ENCODE measurements at regions not wholly inside any gene's neighbourhood (a gene's known extent, or its start where the extent isn't known, plus 50 kb on each side); places are given as distances from the start of the nearest gene placed in this dataset.

GRCh38 chr1:193729429-193729828 is 543.0 kb upstream of the B3GALT2 start:
- no peak for TF ChIP-seq CTCF (IDR thresholded peaks at IDR 0.05; ENCODE audit: borderline replicate concordance, extremely low read depth, insufficient read depth)
- H3K27ac ChIP-seq (ENCODE audit: low read depth in 2 of 2, low read length in 2 of 2), result no peak overlapping the region
- no peaks in the 10 kb centered on the region for H3K4me1 ChIP-seq (ENCODE audit: control insufficient read depth in 2 of 3, insufficient read depth in 2 of 3, low read depth in 1 of 3, low read length in 3 of 3)
- no peak overlapping the region for H3K4me3 ChIP-seq (ENCODE audit: low read length in 3 of 3)
- H3K9me3 ChIP-seq (ENCODE audit: control insufficient read depth in 2 of 3, insufficient read depth in 1 of 3, low read length in 3 of 3), result peaks cover 0 to 4% (median 0%) of the 10 kb centered on the region in 3 donors
- H3K9ac ChIP-seq (ENCODE audit: low read length in 3 of 3), result no peak overlapping the region
- no peaks in the 10 kb centered on the region for H3K27me3 ChIP-seq (ENCODE audit: control insufficient read depth, insufficient read depth, low read length)
- FAIRE-seq (no peak), DNase-seq (no peak)
- H3K36me3 ChIP-seq (ENCODE audit: control insufficient read depth in 2 of 3, insufficient read depth in 3 of 3, low read length in 3 of 3), result no peaks in the 10 kb centered on the region
- intact Hi-C loops (cut with DNase I), result no loop called here

GRCh38 chr1:193727850-193728249 is 541.4 kb upstream of the B3GALT2 start:
- no peak for DNase-seq
- H3K9ac ChIP-seq (ENCODE audit: low read length in 3 of 3), result no peak overlapping the region
- no peak overlapping the region for H3K4me3 ChIP-seq (ENCODE audit: low read length in 3 of 3)
- H3K27ac ChIP-seq (ENCODE audit: low read depth in 2 of 2, low read length in 2 of 2), result no peak overlapping the region
- intact Hi-C loops (cut with DNase I), result no loop called here
- no peak for TF ChIP-seq CTCF (IDR thresholded peaks at IDR 0.05; ENCODE audit: borderline replicate concordance, extremely low read depth, insufficient read depth)
- no peak for FAIRE-seq
- H3K27me3 ChIP-seq (ENCODE audit: control insufficient read depth, insufficient read depth, low read length), result no peaks in the 10 kb centered on the region
- no peaks in the 10 kb centered on the region for H3K4me1 ChIP-seq (ENCODE audit: control insufficient read depth in 2 of 3, insufficient read depth in 2 of 3, low read depth in 1 of 3, low read length in 3 of 3)
- peaks cover 0 to 4% (median 0%) of the 10 kb centered on the region in 3 donors for H3K9me3 ChIP-seq (ENCODE audit: control insufficient read depth in 2 of 3, insufficient read depth in 1 of 3, low read length in 3 of 3)
- no peaks in the 10 kb centered on the region for H3K36me3 ChIP-seq (ENCODE audit: control insufficient read depth in 2 of 3, insufficient read depth in 3 of 3, low read length in 3 of 3)

GRCh38 chr1:193726722-193727121 is 540.3 kb upstream of the B3GALT2 start:
- no peak for FAIRE-seq
- intact Hi-C loops (cut with DNase I), result no loop called here
- no peaks in the 10 kb centered on the region for H3K4me1 ChIP-seq (ENCODE audit: control insufficient read depth in 2 of 3, insufficient read depth in 2 of 3, low read depth in 1 of 3, low read length in 3 of 3)

More at GRCh38 chr1:193726722-193727121, 540.3 kb upstream of the B3GALT2 start:
- no peak for TF ChIP-seq CTCF (IDR thresholded peaks at IDR 0.05; ENCODE audit: borderline replicate concordance, extremely low read depth, insufficient read depth)
- H3K9ac ChIP-seq (ENCODE audit: low read length in 3 of 3), result no peak overlapping the region
- DNase-seq, result no peak
- H3K4me3 ChIP-seq (ENCODE audit: low read length in 3 of 3), result no peak overlapping the region
- H3K9me3 ChIP-seq (ENCODE audit: control insufficient read depth in 2 of 3, insufficient read depth in 1 of 3, low read length in 3 of 3), result peaks cover 0 to under 1% (median 0%) of the 10 kb centered on the region in 3 donors
- no peaks in the 10 kb centered on the region for H3K27me3 ChIP-seq (ENCODE audit: control insufficient read depth, insufficient read depth, low read length)
- H3K27ac ChIP-seq (ENCODE audit: low read depth in 2 of 2, low read length in 2 of 2), result no peak overlapping the region
- no peaks in the 10 kb centered on the region for H3K36me3 ChIP-seq (ENCODE audit: control insufficient read depth in 2 of 3, insufficient read depth in 3 of 3, low read length in 3 of 3)

All from kidney (tissue), 13 donors.